ENCODE measurements at regions not wholly inside any gene's neighbourhood (a gene's known extent, or its start where the extent isn't known, plus 50 kb on each side); places are given as distances from the start of the nearest gene placed in this dataset.

GRCh38 chr5:98259595-98259994 lies 513.9 kb upstream of the RGMB start:
- Mint-ChIP-seq H3K4me1 (ENCODE audit: unreplicated experiment) (peaks cover 4% of the 10 kb centered on the region), H3K27ac (ENCODE audit: unreplicated experiment) (no peak overlapping the region), H3K9me3 (ENCODE audit: unreplicated experiment) (peaks cover 22% of the 10 kb centered on the region), H3K4me3 (ENCODE audit: unreplicated experiment) (no peak overlapping the region), H3K27me3 (ENCODE audit: unreplicated experiment) (no peaks in the 10 kb centered on the region), H3K36me3 (ENCODE audit: unreplicated experiment) (peaks cover 9% of the 10 kb centered on the region)
- no peak for TF ChIP-seq CTCF (IDR thresholded peaks at IDR 0.05)
- DNase-seq (ENCODE audit: extremely low spot score, unreplicated experiment), result no peak

DNA sequence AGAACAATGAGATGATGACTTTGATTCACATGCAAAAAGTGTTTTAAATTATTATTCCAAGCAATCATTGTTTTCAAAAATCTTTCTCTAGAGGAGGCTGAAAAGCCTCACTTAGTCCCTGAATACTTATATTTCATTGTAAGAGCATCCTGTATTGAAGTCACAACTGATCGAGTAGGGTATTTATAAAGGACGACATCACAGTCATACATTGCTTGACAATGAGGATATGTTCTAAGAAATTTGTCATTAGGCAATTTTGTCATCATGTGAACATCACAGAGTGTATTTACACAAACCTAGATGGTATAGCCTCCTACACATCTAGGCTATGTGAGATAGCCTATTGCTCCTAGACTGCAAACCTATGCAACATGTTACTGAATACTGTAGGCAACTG lies 510.4 kb upstream of the RGMB start:
- Mint-ChIP-seq H3K27me3 (ENCODE audit: unreplicated experiment) (no peaks in the 10 kb centered on the region), H3K36me3 (ENCODE audit: unreplicated experiment) (no peaks in the 10 kb centered on the region), H3K4me1 (ENCODE audit: unreplicated experiment) (peaks cover 4% of the 10 kb centered on the region), H3K27ac (ENCODE audit: unreplicated experiment) (no peak overlapping the region), H3K4me3 (ENCODE audit: unreplicated experiment) (no peak overlapping the region), H3K9me3 (ENCODE audit: unreplicated experiment) (peaks cover 8% of the 10 kb centered on the region)
- no peak for TF ChIP-seq CTCF (IDR thresholded peaks at IDR 0.05)
- DNase-seq (ENCODE audit: extremely low spot score, unreplicated experiment), result no peak

DNA sequence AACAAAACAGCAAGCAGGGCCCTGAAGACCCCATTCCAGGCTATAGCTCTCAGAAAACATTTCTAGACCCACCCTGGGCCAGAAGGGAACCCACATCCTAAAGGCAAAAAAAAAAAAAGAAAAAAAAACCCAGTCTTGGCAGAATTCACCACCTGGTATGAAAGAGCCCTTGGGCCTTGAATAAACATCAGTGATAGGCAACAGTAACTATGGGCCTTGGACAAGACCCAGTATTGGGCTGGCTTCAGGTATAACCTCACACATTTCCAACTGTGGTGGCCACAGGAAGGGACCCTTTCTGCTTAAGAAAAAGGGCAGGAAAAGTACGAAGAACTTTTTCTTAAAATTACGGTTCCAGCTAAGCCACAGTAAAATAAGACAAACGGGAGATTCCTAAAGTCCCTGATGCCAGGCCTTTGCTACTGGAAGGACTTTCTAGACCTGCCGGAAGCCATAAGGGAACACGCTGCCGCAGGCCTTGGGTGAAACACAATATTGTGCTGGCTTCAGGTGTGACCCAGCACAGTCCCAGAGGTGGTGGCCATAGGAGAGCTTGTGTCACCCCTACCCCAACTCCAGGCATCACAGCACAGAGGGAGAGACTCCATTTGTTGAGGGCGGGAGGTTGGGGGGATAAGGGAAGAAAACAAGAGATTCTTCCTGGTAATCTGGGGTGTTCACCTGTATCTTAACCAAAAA lies 505.2 kb upstream of the RGMB start:
- H3K4me1 Mint-ChIP-seq (ENCODE audit: unreplicated experiment), result no peaks in the 10 kb centered on the region
- no peak for TF ChIP-seq CTCF (IDR thresholded peaks at IDR 0.05)
- H3K36me3 Mint-ChIP-seq (ENCODE audit: unreplicated experiment), result peaks cover 2% of the 10 kb centered on the region
- H3K27ac Mint-ChIP-seq (ENCODE audit: unreplicated experiment), result no peak overlapping the region
- no peak overlapping the region for H3K4me3 Mint-ChIP-seq (ENCODE audit: unreplicated experiment)
- peaks cover 14% of the 10 kb centered on the region for H3K9me3 Mint-ChIP-seq (ENCODE audit: unreplicated experiment)
- H3K27me3 Mint-ChIP-seq (ENCODE audit: unreplicated experiment), result no peaks in the 10 kb centered on the region
- no peak for DNase-seq (ENCODE audit: extremely low spot score, unreplicated experiment)

- H3K36me3 Mint-ChIP-seq (ENCODE audit: unreplicated experiment), result peaks cover 2% of the 10 kb centered on the region
- no peak overlapping the region for H3K4me3 Mint-ChIP-seq (ENCODE audit: unreplicated experiment)
- no peaks in the 10 kb centered on the region for H3K27me3 Mint-ChIP-seq (ENCODE audit: unreplicated experiment)
- no peak overlapping the region for H3K27ac Mint-ChIP-seq (ENCODE audit: unreplicated experiment)
- TF ChIP-seq CTCF (IDR thresholded peaks at IDR 0.05), result no peak
- no peaks in the 10 kb centered on the region for H3K9me3 Mint-ChIP-seq (ENCODE audit: unreplicated experiment)
- no peak for DNase-seq (ENCODE audit: extremely low spot score, unreplicated experiment)
- H3K4me1 Mint-ChIP-seq (ENCODE audit: unreplicated experiment), result no peaks in the 10 kb centered on the region
Measured at GRCh38 chr5:98275980-98276379, 497.5 kb upstream of the RGMB start.

- TF ChIP-seq CTCF (IDR thresholded peaks at IDR 0.05), result no peak
- H3K4me1 Mint-ChIP-seq (ENCODE audit: unreplicated experiment), result peaks cover 6% of the 10 kb centered on the region
- no peak overlapping the region for H3K4me3 Mint-ChIP-seq (ENCODE audit: unreplicated experiment)
Measured at GRCh38 chr5:98282521-98282920, 490.9 kb upstream of the RGMB start.

More at GRCh38 chr5:98282521-98282920, 490.9 kb upstream of the RGMB start:
- DNase-seq (ENCODE audit: extremely low spot score, unreplicated experiment), result no peak
- no peak overlapping the region for H3K27ac Mint-ChIP-seq (ENCODE audit: unreplicated experiment)
- H3K9me3 Mint-ChIP-seq (ENCODE audit: unreplicated experiment), result no peaks in the 10 kb centered on the region
- H3K36me3 Mint-ChIP-seq (ENCODE audit: unreplicated experiment), result no peaks in the 10 kb centered on the region
- H3K27me3 Mint-ChIP-seq (ENCODE audit: unreplicated experiment), result no peaks in the 10 kb centered on the region

Measured in osteocyte (in vitro differentiated cells).